LoVo (cell line): ENCODE measurements at regions not wholly inside any gene's neighbourhood (a gene's known extent, or its start where the extent isn't known, plus 50 kb on each side); places are given as distances from the start of the nearest gene placed in this dataset.

Experiments
- DNase-seq: peaks from one replicate; pipeline ENCODE4 v3.0.0-alpha.2; 2016; ENCODE audit warnings: low spot score

DNA sequence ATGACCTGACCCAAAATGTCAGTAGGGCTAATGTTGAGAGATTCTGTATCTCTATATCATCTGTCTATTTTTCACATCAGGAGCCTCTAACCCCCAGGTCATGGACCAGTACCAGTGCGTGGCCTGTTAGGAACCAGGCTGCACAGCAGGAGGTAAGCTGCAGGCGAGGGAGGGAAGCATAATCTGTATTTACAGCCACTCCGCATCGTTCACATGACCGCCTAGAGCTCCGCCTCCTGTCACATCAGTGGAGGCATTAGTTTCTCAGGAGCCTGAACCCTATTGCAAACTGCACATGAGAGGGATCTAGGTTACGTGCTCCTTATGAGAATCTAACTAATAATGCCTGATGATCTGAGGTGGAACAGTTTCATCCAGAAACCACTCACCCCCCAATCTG lies 180.6 kb downstream of the RDH14 start:
- DNase-seq: no peak

DNA sequence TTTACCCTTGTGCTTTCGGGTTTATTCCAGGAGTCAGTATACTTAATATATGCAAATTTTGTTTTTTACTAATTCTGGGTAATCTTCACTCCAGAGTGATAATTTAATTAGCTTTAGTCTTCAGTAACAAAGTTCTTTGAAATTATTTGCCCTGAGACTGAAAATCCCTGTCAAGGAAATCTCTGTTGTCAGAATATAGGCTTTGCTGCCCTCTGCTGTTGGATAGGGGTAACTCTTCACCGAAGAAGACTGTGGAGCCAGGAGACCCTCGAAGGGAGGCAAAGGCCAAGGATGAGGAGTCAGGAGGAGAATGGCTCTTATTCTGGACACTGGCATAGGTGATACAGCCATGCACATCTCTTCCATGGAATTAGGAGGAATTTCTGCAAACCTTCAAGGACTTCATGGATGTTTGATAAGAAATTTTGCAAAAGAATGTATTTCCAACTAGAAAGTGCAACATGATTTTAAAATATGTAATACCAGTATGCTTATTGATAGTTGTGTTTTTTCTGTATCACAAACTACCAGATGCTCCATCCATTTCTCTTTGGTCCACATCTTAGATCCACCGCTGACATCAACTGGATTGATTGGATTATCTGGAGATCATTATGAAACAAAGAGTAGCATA lies 182.3 kb downstream of the RDH14 start:
- DNase-seq: peak; percentile 53

DNA sequence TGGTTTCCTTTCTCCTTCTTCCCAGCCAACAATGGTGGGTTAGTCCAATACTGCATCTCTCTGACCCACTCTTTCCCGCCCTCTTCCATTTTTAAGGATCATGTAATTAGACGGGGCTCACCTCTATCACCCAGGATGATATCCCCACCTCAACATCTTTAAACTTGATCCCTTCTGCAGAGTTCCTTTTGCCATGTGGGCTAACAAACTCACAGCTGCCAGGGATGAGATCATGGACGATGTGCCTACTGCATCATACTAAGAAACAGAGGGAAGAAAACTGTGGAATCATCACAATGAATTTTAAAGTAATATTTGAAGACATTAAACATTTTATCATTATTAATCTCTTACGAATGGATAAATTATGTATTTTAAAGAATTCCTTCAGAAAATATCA lies 183.5 kb downstream of the RDH14 start:
- no peak for DNase-seq

DNA sequence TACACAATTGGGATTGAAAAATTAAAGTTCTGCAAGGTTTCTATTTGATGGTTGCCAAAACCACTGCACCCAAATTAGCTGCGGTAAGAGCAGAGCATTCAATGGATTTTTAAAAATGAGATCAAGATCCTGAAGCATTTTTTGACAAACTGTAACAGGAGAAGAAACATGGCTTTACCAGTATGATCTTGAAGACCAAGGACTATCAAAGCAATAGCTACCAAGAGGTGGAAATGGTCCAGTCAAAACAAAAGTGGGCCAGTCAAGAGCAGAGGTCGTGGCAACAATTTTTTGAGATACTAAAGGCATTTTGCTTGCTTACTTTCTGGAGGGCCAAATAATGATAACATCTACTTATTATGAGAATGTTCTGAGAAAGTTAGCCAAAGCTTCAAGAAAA lies 186.8 kb downstream of the RDH14 start:
- DNase-seq: no peak

DNA sequence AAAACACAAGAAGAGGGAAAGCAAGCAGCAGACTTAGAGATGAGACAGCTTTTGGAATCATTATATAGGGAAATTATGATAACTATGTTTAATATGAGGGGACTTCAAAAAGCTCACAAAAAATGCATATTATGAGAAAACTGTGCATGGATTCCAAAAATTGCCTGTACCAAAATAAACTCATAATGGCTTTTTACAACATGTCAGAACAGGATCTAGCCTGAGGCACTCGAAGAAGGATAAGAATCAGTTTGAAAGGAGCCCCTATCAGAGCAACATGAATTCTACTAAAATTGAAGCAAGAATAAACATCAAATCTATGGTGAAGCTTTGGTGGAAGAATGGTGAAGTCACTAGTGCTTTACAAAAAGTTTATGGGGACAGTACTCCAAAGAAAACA lies 187.4 kb downstream of the RDH14 start:
- DNase-seq: no peak

DNA sequence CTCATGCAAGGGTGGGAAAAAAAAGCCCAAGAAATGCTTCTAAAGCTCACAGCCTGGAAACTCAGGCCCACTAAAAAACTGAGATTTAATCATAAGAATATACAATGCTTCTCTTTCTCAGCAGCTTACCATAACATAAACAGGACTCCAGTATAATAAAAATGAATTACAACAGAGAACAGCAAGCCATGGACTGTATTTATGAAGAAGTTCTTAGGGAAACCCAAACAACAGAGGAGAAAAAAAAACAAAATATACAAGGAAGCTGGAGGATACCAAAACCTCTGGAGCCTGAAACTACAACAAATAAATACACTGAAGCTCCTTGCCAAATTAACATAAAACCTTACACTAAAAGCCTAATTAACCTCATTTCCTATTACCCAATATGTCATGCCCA lies 187.8 kb downstream of the RDH14 start:
- no peak for DNase-seq

DNA sequence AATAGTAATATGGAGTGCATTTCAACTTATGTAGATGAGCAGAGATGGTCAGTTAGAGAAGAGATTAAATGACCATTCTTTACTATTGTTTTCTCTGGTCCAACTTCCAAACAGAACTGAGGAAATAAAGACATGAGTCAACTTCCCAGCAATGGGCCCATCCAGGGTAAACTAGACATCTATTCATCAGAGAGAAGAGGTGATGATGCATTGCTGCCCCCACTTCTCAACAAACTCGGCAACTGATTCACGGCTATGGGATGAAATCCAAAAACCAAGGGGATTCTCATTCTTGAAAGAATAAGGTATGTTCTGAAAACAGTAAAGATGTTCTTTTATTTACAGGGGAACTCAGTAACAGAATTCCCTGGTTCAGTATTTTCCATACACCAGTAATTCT lies 190.7 kb downstream of the RDH14 start:
- no peak for DNase-seq

DNA sequence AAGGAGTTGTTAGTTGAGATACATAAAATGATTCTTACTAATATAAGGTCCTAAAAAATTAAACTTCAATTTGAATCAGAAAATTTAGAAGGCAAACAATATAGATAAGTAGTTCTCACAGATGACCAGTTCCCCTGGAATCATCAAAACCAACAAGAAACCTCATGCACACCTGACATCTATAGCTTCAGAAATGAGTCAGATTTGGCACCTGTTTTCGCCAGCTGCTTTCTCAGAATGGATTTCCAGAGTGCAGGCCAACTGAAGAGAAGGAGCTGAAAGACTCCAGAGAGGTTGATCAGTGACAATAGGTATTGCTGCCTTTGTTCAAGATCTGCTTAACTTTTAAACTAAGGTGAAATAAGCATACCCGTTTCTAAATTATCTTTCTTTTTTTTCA lies 192.4 kb downstream of the RDH14 start:
- DNase-seq: no peak

DNA sequence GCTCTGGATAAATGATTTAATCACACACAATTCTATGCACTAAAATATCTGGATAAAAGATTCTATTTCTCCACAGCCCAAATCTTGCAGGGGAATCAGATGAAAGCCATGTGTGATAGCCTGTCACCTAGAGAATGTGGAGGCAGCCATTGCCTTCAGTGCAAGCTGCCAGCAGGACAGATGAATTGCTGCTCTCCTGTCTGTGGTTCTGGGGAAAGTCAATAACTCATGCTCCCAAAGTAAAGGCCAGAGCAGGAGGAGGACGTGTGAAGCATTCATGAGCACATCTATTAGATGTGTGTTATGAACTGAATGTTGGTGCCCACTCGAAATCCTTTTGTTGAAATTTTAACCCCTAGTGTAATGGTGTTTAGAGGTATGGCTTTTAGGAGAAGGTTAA lies 195.1 kb downstream of the RDH14 start:
- DNase-seq: no peak

DNA sequence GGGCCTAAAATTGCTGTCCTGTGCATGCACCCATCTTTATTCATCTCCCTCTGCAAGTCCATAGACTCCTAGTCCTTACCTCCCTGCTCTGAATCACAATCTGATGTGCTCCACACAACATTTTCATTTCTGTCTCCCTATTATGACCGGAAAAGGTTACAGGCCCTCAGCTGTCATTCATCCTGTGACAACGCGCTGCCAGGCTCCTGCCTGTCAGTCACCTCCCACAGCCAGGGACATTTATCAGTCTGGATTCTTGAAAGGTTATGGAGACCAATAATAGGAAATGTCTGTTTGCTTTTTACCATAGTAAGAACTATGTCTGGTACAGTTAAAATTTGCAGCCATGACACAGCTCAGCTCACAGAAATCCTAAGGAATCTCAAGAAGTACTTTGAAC lies 197.1 kb downstream of the RDH14 start:
- no peak for DNase-seq

DNA sequence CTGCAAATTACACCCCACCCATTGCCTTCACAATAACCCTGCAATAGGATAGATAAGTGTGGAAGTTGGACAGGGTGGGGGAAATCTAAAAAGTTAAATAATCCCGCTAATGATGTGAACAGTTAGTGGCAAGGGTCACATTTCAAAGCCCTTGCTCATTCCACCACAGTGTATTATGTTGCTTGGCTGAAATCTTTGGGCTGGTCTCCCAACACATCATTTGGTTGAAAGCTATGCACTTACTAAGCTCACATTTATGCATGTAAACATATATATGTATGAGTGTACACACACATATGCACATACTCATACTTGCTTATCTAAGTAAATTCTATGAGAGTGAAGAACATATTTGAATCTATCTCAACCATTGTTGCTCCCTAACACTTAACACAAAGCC lies 197.8 kb downstream of the RDH14 start:
- DNase-seq: no peak

DNA sequence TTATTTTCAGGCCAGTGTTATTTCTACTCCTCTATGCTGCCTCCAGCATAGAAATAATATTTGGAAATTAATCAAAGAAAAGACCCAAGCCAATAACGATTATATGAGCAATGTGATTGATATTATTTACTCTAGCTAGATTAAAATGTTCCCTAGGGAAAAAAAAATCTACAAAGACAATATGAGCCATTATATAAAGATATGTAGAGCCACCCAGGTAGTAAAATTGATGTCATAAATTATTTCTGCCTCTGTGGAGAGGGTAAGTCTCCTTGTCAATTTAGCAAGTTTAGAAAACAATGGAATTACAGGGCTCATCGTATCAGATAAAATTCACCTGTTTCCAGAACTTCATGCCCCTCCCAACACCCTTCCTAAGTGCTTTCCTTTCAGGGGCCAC lies 202.9 kb downstream of the RDH14 start:
- DNase-seq: no peak

DNA sequence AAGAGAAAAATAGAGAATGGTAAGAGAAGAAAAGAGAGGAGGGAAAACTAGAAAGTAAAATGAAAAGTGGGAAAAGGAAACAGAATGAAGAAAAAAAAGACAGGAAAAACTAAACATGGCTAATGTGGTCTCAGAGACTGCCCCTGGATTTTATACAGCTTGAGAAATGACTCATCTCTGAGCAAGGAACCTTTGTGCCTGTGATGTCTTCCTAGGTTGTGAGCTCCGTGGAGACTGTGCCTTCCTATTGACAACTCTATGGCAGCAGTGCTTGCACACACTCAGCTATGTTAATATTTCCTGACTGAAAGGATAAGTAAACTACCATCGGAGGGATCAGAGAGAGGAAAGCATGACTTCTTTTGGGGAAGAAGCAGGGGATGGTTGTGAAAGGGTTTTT lies 203.8 kb downstream of the RDH14 start:
- DNase-seq: no peak

DNA sequence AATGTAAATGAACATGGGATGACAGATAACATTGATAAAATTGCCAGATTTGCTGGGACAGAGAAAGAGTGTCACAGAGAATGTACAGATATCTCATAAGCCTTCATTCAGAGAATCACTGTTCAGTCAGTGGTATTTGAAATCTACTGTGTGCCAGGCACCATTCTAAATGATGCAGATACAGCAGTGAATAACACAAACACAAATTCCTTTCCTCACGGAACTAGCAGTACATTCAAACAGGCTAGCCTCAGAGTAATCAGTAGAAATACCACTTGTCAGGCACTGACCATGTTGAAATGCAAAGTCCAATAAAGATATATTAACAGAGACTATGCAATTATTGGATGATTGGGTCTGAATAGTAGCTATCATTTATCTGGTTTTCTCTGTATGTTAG lies 211.0 kb downstream of the RDH14 start:
- DNase-seq: no peak

DNA sequence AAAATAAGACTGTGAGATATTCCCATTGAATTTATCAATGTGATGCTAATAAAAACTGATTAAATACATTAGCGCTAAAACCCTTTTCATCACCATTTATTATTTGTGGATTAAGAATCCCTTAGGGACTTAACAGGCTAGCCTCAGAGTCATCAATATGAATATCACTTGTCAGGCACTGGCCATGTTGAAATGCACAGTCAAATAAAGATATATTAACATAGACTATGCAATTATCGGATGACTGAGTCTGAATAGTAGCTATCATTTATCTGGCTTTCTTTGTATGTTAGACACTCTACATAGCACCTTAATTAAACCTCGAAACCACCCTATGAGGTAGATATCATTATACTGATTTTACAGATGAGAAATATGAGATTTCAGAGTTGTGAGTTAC lies 213.6 kb downstream of the RDH14 start:
- DNase-seq: no peak

DNA sequence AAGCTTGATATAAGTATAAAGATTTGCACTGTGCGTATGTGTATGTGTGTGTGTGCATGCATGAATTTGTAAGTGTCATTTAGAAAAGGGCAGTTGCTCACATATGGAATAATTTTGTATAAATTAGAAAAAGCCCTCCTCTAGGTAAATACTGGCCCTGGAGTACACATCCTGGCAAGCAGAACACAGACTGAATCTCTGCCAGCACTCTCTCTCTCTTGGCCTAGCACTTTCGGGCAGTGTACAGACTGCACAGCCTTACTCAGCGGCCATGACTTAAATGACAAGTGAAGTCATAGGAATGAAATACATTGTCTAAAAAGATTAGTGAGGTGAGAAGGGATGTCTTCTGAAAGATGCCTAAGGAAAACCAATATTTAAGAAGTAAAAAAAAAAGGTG lies 214.1 kb downstream of the RDH14 start:
- DNase-seq: no peak

DNA sequence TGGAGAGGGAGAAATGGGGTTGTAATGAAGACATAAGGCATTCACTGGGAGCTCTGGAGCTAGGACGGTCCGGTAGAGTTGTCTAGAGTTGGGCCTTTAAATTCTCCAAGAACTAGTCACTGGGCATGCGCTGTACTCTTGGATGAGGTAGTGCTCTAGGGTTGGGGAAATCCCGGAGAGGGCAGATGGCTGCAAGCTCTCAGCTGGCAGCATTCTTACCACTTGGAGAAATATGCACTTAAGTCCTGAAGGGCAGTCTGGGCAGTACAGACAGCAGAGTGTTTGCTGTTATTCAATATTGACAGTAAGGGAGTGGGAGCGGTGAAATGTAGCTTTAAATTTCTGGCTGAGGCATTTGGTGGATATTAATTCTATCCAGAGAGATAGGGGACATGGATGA lies 214.6 kb downstream of the RDH14 start:
- no peak for DNase-seq

DNA sequence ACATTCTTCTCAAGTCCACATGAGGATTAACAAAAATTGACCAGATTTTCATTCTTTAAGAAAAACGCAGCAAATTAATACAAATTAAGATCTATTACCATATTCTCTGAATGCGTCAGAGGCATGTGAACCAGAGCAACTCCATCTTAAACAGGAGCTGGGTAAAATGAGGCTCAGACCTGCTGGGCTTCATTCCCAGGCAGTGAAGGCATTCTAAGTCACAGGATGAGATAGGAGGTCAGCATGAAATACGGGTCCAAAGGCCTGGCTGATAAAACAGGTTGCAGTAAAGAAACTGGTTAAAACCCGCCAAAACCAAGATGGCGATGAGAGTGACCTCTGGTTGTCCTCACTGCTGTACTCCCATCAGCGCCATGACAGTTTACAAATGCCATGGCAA lies 217.6 kb downstream of the RDH14 start:
- no peak for DNase-seq

DNA sequence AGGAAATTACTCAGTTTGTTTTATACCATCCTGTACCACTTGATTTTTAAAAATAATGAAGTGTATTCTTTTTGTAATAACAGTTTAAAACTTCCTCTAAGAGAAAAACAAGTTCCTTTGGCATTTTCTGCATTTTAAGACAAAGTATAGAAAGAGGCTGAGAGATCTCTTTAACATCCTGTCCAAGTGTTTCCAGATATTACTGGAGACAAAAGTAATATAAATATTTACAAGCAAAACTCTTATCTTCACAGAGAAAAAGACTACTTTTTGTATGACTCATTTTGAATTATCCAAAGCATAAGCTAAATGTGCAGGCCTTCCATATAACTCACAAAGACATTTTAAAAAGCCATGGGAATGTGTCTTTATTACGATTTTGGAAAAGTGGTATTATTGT lies 221.1 kb downstream of the RDH14 start:
- no peak for DNase-seq

DNA sequence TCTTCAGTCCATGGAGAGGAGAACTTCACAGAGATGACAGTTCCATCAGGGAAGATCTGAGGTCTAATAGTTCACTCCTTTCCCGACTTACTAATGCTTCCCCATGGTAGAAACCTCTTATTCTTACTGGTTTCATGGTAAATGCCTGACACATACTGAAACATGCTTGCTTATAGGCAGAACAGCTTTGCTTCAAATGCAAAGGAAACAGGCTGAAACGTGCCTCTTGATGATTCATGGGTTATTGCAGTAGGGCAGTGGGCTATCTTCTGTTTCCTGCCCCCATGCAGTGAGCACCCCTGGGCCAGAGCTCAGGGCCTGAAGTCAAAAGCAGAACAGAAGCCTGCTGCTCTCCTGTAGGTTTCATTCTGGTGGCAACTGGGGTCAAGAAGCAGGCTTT lies 223.5 kb downstream of the RDH14 start:
- DNase-seq: no peak

DNA sequence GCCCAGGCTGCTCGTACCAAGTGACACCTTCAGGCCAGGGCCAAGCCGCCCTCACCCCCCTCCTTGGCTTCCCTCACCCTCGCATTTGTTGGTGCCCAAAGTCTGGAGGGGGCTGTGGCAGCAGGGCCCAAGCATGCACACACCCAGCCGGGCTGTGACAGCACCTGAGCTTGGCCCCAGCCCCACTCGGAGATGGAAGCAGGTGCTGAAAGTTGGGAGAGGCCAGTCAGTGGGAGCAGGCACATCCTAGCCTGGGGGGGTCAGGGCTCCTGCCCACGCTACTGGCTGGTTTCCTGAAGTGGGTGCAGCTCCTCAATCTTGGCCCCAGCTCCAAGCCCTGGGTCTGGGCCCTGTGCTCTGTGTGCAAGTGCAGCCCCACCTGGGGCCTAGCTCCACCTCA lies 228.0 kb downstream of the RDH14 start:
- no peak for DNase-seq

DNA sequence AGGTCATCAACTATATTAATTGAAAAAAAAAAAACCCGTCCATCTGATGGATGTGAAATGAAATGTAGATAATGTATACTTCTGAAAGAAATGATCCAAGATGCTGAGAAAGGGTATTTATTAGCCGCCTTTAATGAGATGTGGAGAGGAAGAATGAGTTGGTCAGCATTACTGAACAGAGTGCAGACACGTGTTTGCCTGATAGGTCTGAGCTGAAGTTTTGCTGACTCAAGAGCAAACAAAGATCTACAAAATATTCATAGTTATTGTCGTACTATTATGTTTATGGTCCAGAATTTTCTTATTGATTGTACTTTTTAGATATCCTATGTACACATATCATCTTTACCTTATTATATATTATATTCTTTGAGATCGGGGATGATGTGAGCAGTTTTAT lies 235.3 kb downstream of the RDH14 start:
- DNase-seq: no peak

DNA sequence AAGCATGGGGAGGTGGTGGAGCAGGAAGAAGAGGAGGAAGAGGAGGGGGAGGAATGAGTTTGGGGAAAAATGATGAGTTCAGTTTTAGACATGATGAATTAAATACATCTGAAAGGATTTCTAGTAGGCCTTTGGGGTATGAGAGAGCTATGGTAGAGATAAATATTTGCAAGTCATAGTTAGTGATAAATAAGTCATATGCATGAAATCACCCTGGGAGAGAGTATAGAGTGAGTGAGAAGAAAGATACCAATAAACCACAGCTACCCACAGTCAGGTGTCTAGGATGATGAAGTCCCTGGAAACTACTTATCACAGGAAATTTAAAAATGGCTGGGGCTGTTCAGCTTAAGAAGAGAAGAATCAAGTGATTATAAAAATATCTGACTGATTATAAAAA lies 240.5 kb downstream of the RDH14 start:
- DNase-seq: no peak

DNA sequence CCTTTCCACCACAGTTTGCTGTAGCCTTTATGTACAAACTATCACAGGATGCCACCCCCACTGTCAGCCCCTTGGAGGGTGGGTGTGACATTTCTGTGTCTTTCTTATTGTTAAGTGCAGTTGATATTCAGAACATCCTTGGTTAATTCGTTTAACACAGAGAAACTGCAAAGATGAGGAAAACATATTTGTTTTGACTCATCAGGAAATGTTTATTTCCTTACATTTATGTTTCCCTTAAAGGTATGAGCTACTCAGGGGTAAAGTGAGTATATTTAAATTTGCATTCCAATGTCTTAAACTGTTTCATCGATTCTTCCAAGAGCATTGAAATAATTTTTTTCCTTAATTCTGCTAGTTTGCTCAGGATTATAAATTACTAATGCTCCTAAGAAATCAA lies 243.4 kb downstream of the RDH14 start:
- no peak for DNase-seq

DNA sequence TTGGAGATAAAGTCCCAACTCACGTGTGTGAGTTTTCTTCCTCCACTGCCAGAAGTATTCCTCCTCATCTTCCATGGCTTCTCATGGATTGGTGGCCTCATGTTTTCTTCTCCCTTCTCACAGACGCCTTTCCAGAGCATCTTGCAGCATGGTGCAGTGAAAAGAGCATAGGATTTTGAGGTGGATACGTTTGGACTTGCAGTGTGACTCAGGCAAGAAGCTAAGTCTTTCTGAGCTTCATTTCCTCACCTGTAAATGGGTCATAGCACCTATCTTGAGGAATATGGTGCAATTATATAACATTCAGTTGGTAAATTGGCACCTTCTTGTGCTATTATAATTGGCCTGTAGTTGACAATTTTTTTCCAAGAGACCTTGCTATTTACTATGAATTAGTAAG lies 247.6 kb downstream of the RDH14 start:
- no peak for DNase-seq
